PC-3 (cell line): ENCODE measurements at regions not wholly inside any gene's neighbourhood (a gene's known extent, or its start where the extent isn't known, plus 50 kb on each side); places are given as distances from the start of the nearest gene placed in this dataset.

Experiments
- ATAC-seq: fragments of 200-7000 bp; cut with Tn5 transposase; 2 replicates; pipeline ENCODE4 v1.9.1; 2020; ENCODE audit warnings: mild to moderate bottlenecking, moderate library complexity
- BruUV-seq: library from RNA; stranded (reverse); fragments of 400-500 nt; replicated peaks from 2 replicates; lab custom pipeline; 2021; lab: Mats Ljungman, UMichigan
- CTCF ChIA-PET: fragments of 300-600 bp; sonication (Branson Sonifier 250); formaldehyde crosslinking; loops from one replicate; lab custom pipeline; 2022; ENCODE audit warnings: antibody characterized with exemption; lab: Charles Lee
- POLR2A ChIA-PET: fragments of 300-600 bp; sonication (Branson Sonifier 250); formaldehyde crosslinking; loops from one replicate; lab custom pipeline; 2022; ENCODE audit warnings: antibody characterized with exemption; ENCODE audit not compliant: unreplicated experiment; lab: Charles Lee
- DNase-seq: peaks from one replicate; pipeline ENCODE4 v3.0.0-alpha.2; 2015
- H2AFZ ChIP-seq: fragments of 300-600 bp; sonication (generic); 2 replicates; pipeline ENCODE4 v1.6.0; 2016; ENCODE audit warnings: antibody characterized with exemption, low read length
- H3F3A ChIP-seq: fragments of 300-600 bp; sonication (generic); one replicate; pipeline ENCODE4 v1.6.0; 2017; ENCODE audit warnings: antibody characterized with exemption, low read length, control low read depth, mild to moderate bottlenecking; ENCODE audit not compliant: unreplicated experiment
- H3K27ac ChIP-seq: fragments of 300-600 bp; sonication (generic); 2 replicates; pipeline ENCODE4 v1.5.1; 2016; ENCODE audit warnings: mild to moderate bottlenecking, low read length
- H3K27me3 ChIP-seq: fragments of 300-600 bp; sonication (generic); 2 replicates; pipeline ENCODE4 v1.6.1; 2016; ENCODE audit warnings: low read length, mixed read lengths
- H3K36me3 ChIP-seq: fragments of 300-600 bp; sonication (generic); 2 replicates; pipeline ENCODE4 v1.6.1; 2016; ENCODE audit warnings: low read depth, mixed run types, low read length, mixed read lengths
- H3K4me1 ChIP-seq: fragments of 300-600 bp; sonication (generic); 2 replicates; pipeline ENCODE4 v1.5.1; 2016; ENCODE audit warnings: low read length; ENCODE audit not compliant: insufficient read depth
- H3K4me2 ChIP-seq: fragments of 300-600 bp; sonication (generic); 2 replicates; pipeline ENCODE4 v1.6.0; 2016; ENCODE audit warnings: low read length
- H3K4me3 ChIP-seq: fragments of 300-600 bp; sonication (generic); 2 replicates; pipeline ENCODE4 v1.5.1; 2016; ENCODE audit warnings: mild to moderate bottlenecking, low read length, mixed read lengths
- H3K79me2 ChIP-seq: fragments of 300-600 bp; sonication (generic); 2 replicates; pipeline ENCODE4 v1.6.1; 2017; ENCODE audit warnings: low read length, mixed read lengths
- H3K9ac ChIP-seq: fragments of 300-600 bp; sonication (generic); 2 replicates; pipeline ENCODE4 v1.6.0; 2016; ENCODE audit warnings: mild to moderate bottlenecking, low read length
- H3K9me2 ChIP-seq: fragments of 300-600 bp; sonication (generic); replicated peaks from 2 replicates; pipeline ENCODE4 v1.6.1; 2016; ENCODE audit warnings: mixed run types, low read length, mixed read lengths
- H3K9me3 ChIP-seq: fragments of 300-600 bp; sonication (generic); 2 replicates; pipeline ENCODE4 v1.6.1; 2016; ENCODE audit warnings: low read length, mixed read lengths
- H4K20me1 ChIP-seq: fragments of 300-600 bp; sonication (generic); 2 replicates; pipeline ENCODE4 v1.6.1; 2016; ENCODE audit warnings: low read length, mixed read lengths
- EZH2 ChIP-seq: fragments of 300-600 bp; sonication (generic); IDR thresholded peaks from one replicate; pipeline ENCODE4 v1.6.1; 2017; ENCODE audit warnings: antibody characterized with exemption, mild to moderate bottlenecking, low read length; ENCODE audit not compliant: unreplicated experiment
- EZH2phosphoT487 ChIP-seq: fragments of 300-600 bp; sonication (generic); IDR thresholded peaks from 2 replicates; pipeline ENCODE4 v1.6.1; 2018; ENCODE audit warnings: mild to moderate bottlenecking, antibody characterized with exemption, low read length, borderline replicate concordance
- intact Hi-C: fragments of 100-400 bp; cut with micrococcal nuclease; formaldehyde crosslinking; loops from 2 replicates; pipeline ENCODE4 v1.9.0; 2023
- TF ChIP-seq, protein P1 (sequence below): fragments of 300-600 bp; sonication (generic); conservative IDR thresholded peaks from 2 replicates; pipeline ENCODE4 v1.5.1; 2017; ENCODE audit warnings: antibody characterized with exemption, low read depth, mild to moderate bottlenecking, low read length

DNA sequence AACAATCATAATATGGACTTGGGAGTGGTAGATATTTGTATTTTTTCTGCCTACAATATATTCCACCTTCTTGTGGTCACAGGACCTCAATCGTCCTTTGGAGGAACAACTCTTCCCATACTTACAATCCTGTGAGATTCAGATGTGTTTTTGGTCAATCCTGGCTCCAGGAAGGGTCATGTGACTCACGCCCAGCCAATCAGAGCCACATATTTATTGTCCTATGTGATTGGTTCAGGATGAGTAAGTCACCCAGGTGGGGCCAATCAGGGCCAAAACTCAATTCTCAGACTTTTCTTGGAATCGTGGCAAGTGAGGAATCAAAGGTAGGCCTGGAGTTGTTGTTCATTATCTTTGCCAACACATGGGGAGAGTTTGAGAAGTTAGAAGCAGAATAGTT is 264.9 kb downstream of the SUDS3 start:
- Histone ChIP-seq H3K4me3 (no peak overlapping the region), H4K20me1 (no peaks in the 10 kb centered on the region), H3K9me2 (no peaks in the 10 kb centered on the region), H3K9me3 (no peaks in the 10 kb centered on the region), H3F3A (no peaks in the 10 kb centered on the region), H3K27me3 (peaks cover 18% of the 10 kb centered on the region; the same call in 1 of the 2 replicates), H3K4me2 (no peak overlapping the region), H3K27ac (no peak overlapping the region), H3K4me1 (no peaks in the 10 kb centered on the region), H3K36me3 (no peaks in the 10 kb centered on the region), H2AFZ (no peak overlapping the region), H3K9ac (no peak overlapping the region), H3K79me2 (no peaks in the 10 kb centered on the region)
- POLR2A ChIA-PET = no interaction called here
- DNase-seq = no peak
- no TSS peak for BruUV-seq
- ATAC-seq = no peak
- CTCF ChIA-PET = no interaction called here
- TF ChIP-seq, protein P1, sequence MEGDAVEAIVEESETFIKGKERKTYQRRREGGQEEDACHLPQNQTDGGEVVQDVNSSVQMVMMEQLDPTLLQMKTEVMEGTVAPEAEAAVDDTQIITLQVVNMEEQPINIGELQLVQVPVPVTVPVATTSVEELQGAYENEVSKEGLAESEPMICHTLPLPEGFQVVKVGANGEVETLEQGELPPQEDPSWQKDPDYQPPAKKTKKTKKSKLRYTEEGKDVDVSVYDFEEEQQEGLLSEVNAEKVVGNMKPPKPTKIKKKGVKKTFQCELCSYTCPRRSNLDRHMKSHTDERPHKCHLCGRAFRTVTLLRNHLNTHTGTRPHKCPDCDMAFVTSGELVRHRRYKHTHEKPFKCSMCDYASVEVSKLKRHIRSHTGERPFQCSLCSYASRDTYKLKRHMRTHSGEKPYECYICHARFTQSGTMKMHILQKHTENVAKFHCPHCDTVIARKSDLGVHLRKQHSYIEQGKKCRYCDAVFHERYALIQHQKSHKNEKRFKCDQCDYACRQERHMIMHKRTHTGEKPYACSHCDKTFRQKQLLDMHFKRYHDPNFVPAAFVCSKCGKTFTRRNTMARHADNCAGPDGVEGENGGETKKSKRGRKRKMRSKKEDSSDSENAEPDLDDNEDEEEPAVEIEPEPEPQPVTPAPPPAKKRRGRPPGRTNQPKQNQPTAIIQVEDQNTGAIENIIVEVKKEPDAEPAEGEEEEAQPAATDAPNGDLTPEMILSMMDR = no peak
- no peak for TF ChIP-seq EZH2
- TF ChIP-seq EZH2phosphoT487 = no peak
- intact Hi-C loops = no loop called here

DNA sequence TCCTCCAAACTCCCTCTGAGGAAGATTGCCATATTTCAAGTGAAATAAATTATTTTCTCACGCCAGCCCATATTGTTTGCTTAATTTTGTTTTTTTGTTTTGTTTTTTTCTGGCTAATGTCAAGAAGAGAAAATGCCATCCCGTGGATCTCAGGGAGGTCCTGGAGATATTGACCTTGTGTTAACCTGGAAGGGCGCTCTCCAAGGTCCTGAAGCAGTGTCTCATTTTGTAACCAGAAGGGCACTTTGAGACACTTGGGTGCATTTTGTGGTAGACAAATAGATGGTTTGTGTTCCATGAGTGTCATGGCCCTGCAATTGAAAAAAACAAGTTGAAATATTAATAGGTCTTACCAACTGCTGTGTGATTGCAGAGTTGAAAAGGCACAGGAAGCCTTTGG is 268.9 kb downstream of the SUDS3 start:
- TF ChIP-seq EZH2 (no peak), EZH2phosphoT487 (no peak)
- TF ChIP-seq, protein P1 = no peak
- Histone ChIP-seq H3K27me3 (peaks cover 4% of the 10 kb centered on the region; the same call in 1 of the 2 replicates), H3K36me3 (no peaks in the 10 kb centered on the region), H3K9me2 (no peaks in the 10 kb centered on the region), H3K4me2 (no peak overlapping the region), H3F3A (no peaks in the 10 kb centered on the region), H4K20me1 (no peaks in the 10 kb centered on the region), H3K79me2 (no peaks in the 10 kb centered on the region), H3K9me3 (no peaks in the 10 kb centered on the region), H3K9ac (no peak overlapping the region), H2AFZ (no peak overlapping the region), H3K4me3 (no peak overlapping the region), H3K27ac (no peak overlapping the region), H3K4me1 (no peaks in the 10 kb centered on the region)
- BruUV-seq = no TSS peak
- CTCF ChIA-PET = no interaction called here
- intact Hi-C loops = no loop called here
- ATAC-seq (no peak), DNase-seq (peak; percentile 25)
- POLR2A ChIA-PET = no interaction called here

DNA sequence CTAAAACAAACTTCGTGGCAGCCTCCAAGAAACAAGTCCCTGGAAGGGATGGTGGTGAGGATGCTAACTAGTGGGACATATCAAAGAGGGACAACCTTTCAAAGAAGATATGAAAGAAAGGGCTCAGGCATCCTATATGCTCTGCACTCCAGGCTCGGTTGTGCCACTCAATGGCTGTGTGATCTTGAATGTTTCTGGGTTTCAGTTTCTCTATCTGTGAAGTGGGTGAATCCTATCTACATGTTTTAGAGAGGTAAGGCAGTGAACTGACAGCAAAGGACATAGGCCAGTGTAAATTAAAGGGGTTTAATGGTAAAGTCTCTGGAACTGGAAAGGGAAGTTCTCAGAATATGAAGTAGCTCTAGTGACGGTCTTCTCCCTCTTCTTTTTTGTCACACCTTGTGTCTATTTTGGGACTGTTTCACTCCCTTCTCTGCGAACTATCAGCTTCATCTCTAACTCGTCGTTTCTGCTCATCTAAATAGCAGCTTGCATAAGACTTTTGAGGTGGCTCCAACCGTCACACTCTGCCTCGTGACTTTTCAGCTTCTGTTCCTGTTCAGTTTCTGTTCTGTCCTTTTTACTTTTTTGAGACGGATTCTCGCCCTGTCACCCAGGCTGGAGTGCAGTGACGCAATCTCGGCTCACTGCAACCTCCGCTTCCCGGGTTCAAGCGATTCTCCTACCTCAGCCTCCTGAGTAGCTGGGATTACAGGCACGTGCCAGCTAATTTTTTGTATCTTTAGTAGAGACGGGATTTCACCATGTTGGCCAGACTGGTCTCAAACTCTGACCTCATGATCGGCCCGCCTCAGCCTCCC is 273.6 kb downstream of the SUDS3 start:
- H3K36me3 ChIP-seq = no peaks in the 10 kb centered on the region
- no peaks in the 10 kb centered on the region for H3K9me2 ChIP-seq
- no TSS peak for BruUV-seq
- H3K27me3 ChIP-seq = no peaks in the 10 kb centered on the region
- H4K20me1 ChIP-seq = no peaks in the 10 kb centered on the region
- no peak overlapping the region for H3K4me3 ChIP-seq
- POLR2A ChIA-PET = no interaction called here
- no peak for DNase-seq
- H3F3A ChIP-seq = no peaks in the 10 kb centered on the region
- TF ChIP-seq, protein P1 = no peak
- TF ChIP-seq EZH2 (no peak), EZH2phosphoT487 (no peak)
- no peak overlapping the region for H3K4me2 ChIP-seq
- intact Hi-C loops = no loop called here
- CTCF ChIA-PET = no interaction called here
- no peak overlapping the region for H3K27ac ChIP-seq
- ATAC-seq = no peak
- no peak overlapping the region for H3K9ac ChIP-seq
- no peaks in the 10 kb centered on the region for H3K9me3 ChIP-seq
- no peaks in the 10 kb centered on the region for H3K79me2 ChIP-seq
- no peaks in the 10 kb centered on the region for H3K4me1 ChIP-seq
- no peak overlapping the region for H2AFZ ChIP-seq
